GM12872 (cell line): ENCODE measurements at regions not wholly inside any gene's neighbourhood (a gene's known extent, or its start where the extent isn't known, plus 50 kb on each side); places are given as distances from the start of the nearest gene placed in this dataset.

Source experiments
- TF ChIP-seq, protein P1 (sequence below): IDR thresholded peaks from 3 replicates; pipeline ENCODE4 v1.5.1; 2011; ENCODE audit warnings: low read depth, mild to moderate bottlenecking, low read length, moderate library complexity; ENCODE audit not compliant: insufficient read depth

- TF ChIP-seq, protein P1, sequence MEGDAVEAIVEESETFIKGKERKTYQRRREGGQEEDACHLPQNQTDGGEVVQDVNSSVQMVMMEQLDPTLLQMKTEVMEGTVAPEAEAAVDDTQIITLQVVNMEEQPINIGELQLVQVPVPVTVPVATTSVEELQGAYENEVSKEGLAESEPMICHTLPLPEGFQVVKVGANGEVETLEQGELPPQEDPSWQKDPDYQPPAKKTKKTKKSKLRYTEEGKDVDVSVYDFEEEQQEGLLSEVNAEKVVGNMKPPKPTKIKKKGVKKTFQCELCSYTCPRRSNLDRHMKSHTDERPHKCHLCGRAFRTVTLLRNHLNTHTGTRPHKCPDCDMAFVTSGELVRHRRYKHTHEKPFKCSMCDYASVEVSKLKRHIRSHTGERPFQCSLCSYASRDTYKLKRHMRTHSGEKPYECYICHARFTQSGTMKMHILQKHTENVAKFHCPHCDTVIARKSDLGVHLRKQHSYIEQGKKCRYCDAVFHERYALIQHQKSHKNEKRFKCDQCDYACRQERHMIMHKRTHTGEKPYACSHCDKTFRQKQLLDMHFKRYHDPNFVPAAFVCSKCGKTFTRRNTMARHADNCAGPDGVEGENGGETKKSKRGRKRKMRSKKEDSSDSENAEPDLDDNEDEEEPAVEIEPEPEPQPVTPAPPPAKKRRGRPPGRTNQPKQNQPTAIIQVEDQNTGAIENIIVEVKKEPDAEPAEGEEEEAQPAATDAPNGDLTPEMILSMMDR = no peak
These were observed 629.0 kb upstream of the NXPH2 start for GRCh38 chr2:139409212-139409611.

GRCh38 chr2:139403948-139404347 lies 623.8 kb upstream of the NXPH2 start:
- TF ChIP-seq, protein P1 = no peak

- TF ChIP-seq, protein P1 = no peak
These were observed 614.6 kb upstream of the NXPH2 start for GRCh38 chr2:139394801-139395200.

- TF ChIP-seq, protein P1 = no peak
These were observed 609.2 kb upstream of the NXPH2 start for GRCh38 chr2:139389391-139389790.

DNA sequence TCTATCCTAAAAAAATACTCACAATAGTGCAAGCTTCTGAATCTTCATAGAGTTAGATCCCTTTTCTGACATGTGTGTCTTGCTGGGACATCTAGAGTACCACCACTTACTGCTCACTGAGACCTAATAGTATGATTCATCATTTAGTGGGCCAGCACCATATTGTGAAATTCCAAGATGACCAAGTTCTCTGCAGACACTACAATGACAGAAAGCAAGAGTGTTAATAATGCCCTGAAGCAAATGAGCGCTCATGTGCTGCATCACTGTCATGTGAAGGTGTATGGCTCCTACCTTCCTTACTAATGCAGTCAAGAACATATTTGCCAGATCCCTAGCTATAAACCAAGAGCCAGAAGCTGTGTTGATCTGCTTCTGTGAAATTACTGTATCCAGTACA lies 606.2 kb upstream of the NXPH2 start:
- TF ChIP-seq, protein P1 = no peak

DNA sequence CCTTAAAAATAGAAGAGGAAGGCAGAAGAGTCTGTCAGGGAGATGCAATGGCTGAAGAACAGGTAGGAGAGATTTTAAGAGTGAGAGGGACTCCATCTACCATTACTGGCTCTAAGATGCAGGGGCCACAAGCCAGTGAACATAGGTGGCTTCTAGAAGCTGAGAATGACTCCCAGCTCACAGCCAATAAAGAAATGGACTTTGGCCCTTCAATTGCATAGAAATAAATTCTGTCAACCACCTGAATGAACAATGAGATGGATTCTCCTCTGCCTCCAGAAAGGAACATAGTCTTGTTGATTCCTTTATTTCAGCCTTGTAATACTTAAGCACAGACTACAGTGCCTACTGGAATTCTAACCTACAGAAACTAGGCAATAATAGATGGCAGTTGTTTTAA lies 603.3 kb upstream of the NXPH2 start:
- TF ChIP-seq, protein P1 = no peak

DNA sequence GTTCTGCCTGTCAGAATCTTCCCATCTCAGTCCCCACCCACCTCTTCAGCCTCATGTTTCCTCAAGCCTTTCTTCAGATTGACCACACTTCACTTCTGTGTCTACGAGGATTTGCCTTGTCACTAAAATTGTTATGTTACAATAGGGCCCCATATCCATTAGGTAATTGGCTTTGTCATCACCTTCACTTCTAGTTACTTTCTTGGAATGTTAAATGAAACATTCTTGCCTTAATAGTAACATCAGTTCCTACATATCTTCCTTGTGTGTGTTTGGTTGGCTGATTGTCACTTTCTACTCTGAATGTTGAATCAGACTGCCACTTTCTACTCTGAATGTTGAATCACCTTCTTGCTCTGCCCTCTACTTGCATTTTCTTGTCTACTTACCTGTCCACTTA lies 599.9 kb upstream of the NXPH2 start:
- TF ChIP-seq, protein P1 = no peak

GRCh38 chr2:139378373-139378772 lies 598.2 kb upstream of the NXPH2 start:
- TF ChIP-seq, protein P1 = no peak
